Neural crest cell (in vitro differentiated cells): ENCODE measurements at regions not wholly inside any gene's neighbourhood (a gene's known extent, or its start where the extent isn't known, plus 50 kb on each side); places are given as distances from the start of the nearest gene placed in this dataset.

ENCODE experiments used
- DNase-seq: peaks from one replicate; pipeline ENCODE4 v3.0.0; 2021; ENCODE audit warnings: low read depth, mixed read lengths, low spot score
- H3K27ac Mint-ChIP-seq: one replicate; pipeline ENCODE4 v1.8.0; 2021; ENCODE audit warnings: mild to moderate bottlenecking, mixed read lengths; ENCODE audit not compliant: unreplicated experiment
- H3K27me3 Mint-ChIP-seq: 2 replicates; pipeline ENCODE4 v1.8.0; 2021; ENCODE audit warnings: low read depth, mild to moderate bottlenecking, mixed read lengths
- H3K36me3 Mint-ChIP-seq: 2 replicates; pipeline ENCODE4 v1.8.0; 2021; ENCODE audit warnings: low read depth, mild to moderate bottlenecking, mixed read lengths
- H3K4me1 Mint-ChIP-seq: 2 replicates; pipeline ENCODE4 v1.8.0; 2021; ENCODE audit warnings: mixed read lengths
- H3K4me3 Mint-ChIP-seq: one replicate; pipeline ENCODE4 v1.8.0; 2021; ENCODE audit warnings: mild to moderate bottlenecking, mixed read lengths
- H3K9me3 Mint-ChIP-seq: 2 replicates; pipeline ENCODE4 v1.8.0; 2021; ENCODE audit warnings: mixed read lengths
- TF ChIP-seq, protein P1 (sequence below): fragments of 200-600 bp; sonication (generic); conservative IDR thresholded peaks from 2 replicates; pipeline ENCODE4 v1.5.0; 2021; ENCODE audit warnings: antibody characterized with exemption, mild to moderate bottlenecking

DNA sequence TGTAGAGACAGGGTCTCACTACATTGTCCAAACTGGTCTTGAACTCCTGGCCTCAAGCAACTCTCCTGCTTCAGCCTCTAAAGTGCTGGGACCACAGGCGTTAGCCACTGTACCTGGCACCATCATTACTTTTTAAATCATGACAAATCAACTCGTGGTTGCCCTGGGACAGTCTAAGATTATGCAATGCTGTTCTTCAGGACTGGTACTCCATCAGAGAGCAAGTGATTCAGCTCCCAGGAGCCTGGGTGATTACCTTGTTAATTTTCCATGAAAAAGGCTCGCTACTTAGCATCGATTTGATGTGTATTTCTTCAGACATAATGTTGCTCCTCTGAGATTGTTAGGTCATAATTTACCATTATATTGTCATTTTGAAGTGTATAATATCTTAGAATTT, 158.9 kb upstream of the STEAP4 start:
- TF ChIP-seq, protein P1, sequence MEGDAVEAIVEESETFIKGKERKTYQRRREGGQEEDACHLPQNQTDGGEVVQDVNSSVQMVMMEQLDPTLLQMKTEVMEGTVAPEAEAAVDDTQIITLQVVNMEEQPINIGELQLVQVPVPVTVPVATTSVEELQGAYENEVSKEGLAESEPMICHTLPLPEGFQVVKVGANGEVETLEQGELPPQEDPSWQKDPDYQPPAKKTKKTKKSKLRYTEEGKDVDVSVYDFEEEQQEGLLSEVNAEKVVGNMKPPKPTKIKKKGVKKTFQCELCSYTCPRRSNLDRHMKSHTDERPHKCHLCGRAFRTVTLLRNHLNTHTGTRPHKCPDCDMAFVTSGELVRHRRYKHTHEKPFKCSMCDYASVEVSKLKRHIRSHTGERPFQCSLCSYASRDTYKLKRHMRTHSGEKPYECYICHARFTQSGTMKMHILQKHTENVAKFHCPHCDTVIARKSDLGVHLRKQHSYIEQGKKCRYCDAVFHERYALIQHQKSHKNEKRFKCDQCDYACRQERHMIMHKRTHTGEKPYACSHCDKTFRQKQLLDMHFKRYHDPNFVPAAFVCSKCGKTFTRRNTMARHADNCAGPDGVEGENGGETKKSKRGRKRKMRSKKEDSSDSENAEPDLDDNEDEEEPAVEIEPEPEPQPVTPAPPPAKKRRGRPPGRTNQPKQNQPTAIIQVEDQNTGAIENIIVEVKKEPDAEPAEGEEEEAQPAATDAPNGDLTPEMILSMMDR = no peak
- Mint-ChIP-seq H3K27ac (no peak overlapping the region), H3K9me3 (no peaks in the 10 kb centered on the region), H3K4me1 (no peaks in the 10 kb centered on the region), H3K36me3 (no peaks in the 10 kb centered on the region), H3K4me3 (no peak overlapping the region), H3K27me3 (no peaks in the 10 kb centered on the region)
- no peak for DNase-seq

DNA sequence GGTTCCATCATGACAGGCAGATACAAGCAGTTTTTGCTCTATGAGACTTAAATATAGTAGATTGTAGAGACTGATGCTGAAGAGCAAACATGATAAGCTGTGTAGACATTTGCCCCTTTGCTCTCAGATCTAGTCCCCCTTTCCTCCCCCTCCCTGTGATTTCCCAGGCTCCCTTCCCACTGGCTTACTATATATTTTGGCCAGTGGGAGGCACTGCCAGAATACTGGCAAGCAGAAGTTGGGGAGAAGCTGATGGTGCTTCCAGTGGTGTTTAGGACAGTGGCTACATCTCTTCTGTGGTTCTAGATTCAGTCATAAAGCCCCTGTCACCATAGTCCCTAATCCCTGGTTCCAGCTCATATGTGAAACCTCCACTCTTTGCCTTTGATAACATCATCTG, 156.1 kb upstream of the STEAP4 start:
- no peak overlapping the region for H3K4me3 Mint-ChIP-seq
- H3K9me3 Mint-ChIP-seq = no peaks in the 10 kb centered on the region
- no peak overlapping the region for H3K27ac Mint-ChIP-seq
- H3K36me3 Mint-ChIP-seq = no peaks in the 10 kb centered on the region
- TF ChIP-seq, protein P1 = no peak
- H3K4me1 Mint-ChIP-seq = no peaks in the 10 kb centered on the region
- DNase-seq = no peak
- H3K27me3 Mint-ChIP-seq = no peaks in the 10 kb centered on the region

DNA sequence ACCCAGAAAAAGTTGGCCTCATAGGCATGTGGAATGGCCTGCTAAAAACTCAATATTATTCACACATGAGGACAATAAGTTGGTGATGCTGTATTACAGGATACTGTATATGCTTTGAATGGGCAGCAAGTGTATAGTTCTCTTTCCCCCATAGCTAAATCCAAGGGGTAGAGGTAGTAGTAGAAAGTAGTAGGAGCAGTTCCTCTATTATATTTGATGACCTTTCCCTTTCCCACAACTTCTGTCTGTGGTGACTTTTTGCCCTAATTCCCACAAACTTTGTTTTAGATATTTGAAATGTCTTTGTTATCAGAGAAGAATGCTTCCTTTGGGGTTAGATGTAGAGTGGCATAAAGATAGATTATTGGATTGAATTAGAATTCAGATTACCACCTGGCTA, 154.0 kb upstream of the STEAP4 start:
- no peaks in the 10 kb centered on the region for H3K4me1 Mint-ChIP-seq
- H3K36me3 Mint-ChIP-seq = no peaks in the 10 kb centered on the region
- H3K9me3 Mint-ChIP-seq = no peaks in the 10 kb centered on the region
- TF ChIP-seq, protein P1 = no peak
- no peak for DNase-seq
- H3K4me3 Mint-ChIP-seq = no peak overlapping the region
- H3K27me3 Mint-ChIP-seq = no peaks in the 10 kb centered on the region
- H3K27ac Mint-ChIP-seq = no peak overlapping the region

DNA sequence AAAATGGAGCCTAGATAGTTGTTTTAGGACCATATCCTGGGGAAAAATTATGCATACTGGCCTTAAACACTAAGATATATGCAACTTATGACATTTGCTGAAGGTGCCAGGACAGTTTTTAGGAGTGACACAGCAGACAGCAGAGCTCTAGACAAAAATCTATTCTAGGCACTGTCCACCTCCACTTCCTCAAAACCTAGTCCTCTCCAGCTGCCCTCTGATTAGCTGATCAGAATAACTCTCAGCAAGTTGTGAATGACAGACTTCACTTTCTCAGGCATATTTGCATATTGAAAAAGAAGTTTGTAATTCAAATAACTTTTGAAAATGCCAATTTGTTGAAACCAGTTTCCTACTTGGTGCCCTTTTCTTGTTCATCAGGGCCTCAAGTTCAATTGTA, 152.3 kb upstream of the STEAP4 start:
- Mint-ChIP-seq H3K27me3 (no peaks in the 10 kb centered on the region), H3K36me3 (no peaks in the 10 kb centered on the region)

DNA sequence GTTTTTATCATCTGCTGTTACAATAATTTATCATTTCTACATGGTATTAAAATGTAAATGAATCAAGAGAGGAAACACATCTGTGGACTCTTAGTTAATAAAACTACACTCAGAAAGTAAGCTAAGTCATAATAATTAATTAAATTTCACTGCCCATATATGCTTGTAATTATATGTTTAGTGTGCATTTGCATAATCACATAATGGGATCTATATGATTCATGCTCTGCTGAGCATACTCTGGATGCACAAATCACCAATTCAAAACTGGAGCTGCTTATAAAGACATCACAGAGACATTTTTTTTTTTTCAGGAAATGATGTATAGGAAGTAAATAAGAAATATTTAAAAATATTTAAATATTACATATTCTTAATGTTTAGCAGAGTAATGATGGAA, 151.6 kb upstream of the STEAP4 start:
- TF ChIP-seq, protein P1 = no peak
- H3K4me1 Mint-ChIP-seq = no peaks in the 10 kb centered on the region
- H3K36me3 Mint-ChIP-seq = no peaks in the 10 kb centered on the region
- H3K27ac Mint-ChIP-seq = no peak overlapping the region
- H3K27me3 Mint-ChIP-seq = no peaks in the 10 kb centered on the region
- DNase-seq = no peak
- no peaks in the 10 kb centered on the region for H3K9me3 Mint-ChIP-seq
- H3K4me3 Mint-ChIP-seq = no peak overlapping the region

More for the DNA sequence above, 152.3 kb upstream of the STEAP4 start:
- Mint-ChIP-seq H3K4me3 (no peak overlapping the region), H3K9me3 (no peaks in the 10 kb centered on the region), H3K27ac (no peak overlapping the region), H3K4me1 (no peaks in the 10 kb centered on the region)
- TF ChIP-seq, protein P1 = no peak
- no peak for DNase-seq

DNA sequence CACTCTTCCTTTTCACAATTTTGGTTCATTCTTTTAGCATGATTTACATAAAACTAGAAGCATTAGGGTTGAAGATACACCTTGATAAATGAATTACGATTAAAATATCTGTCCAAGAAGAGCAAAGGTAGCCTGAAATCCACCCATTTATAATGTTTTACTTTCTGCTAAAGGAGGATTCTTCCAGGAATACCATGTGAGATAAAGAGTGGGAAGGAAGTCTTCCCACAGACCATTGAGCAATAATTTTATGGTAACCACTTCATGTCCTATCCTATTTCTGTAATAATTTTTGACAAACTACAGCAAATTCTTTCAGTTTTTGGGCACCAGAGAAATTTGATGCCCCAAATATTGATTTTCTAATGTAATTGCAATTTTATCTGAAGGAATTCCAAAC, 150.6 kb upstream of the STEAP4 start:
- Mint-ChIP-seq H3K27ac (no peak overlapping the region), H3K4me1 (no peaks in the 10 kb centered on the region), H3K27me3 (no peaks in the 10 kb centered on the region), H3K9me3 (no peaks in the 10 kb centered on the region), H3K36me3 (no peaks in the 10 kb centered on the region), H3K4me3 (no peak overlapping the region)
- DNase-seq = no peak
- TF ChIP-seq, protein P1 = no peak
